ENCODE measurements at regions not wholly inside any gene's neighbourhood (a gene's known extent, or its start where the extent isn't known, plus 50 kb on each side); places are given as distances from the start of the nearest gene placed in this dataset.

- H3K9me3 ChIP-seq: no peaks in the 10 kb centered on the region
- TF ChIP-seq CTCF (IDR thresholded peaks at IDR 0.05) (no peak), POLR2AphosphoS5 (IDR thresholded peaks at IDR 0.05; ENCODE audit: insufficient read depth in 1 of 2, low read depth in 1 of 2) (no peak), POLR2A (IDR thresholded peaks at IDR 0.05) (no peak)
- no peak for DNase-seq (ENCODE audit: extremely low spot score in 2 of 2)
- H3K4me3 ChIP-seq: no peak overlapping the region
- intact Hi-C loops (cut with DNase I): loop anchor here (5.0 kb wide), 1 partner anchor 861 kb away; no protein-coding TSS in a partner anchor
- H3K4me1 ChIP-seq: no peaks in the 10 kb centered on the region
- no peaks in the 10 kb centered on the region for H3K27me3 ChIP-seq
- no peak overlapping the region for H3K27ac ChIP-seq
- no peaks in the 10 kb centered on the region for H3K36me3 ChIP-seq
These were observed 171.8 kb upstream of the PROK2 start for GRCh38 chr3:71956716-71957115.

- DNase-seq (ENCODE audit: extremely low spot score in 2 of 2): no peak
- H3K4me1 ChIP-seq: no peaks in the 10 kb centered on the region
- TF ChIP-seq CTCF (IDR thresholded peaks at IDR 0.05) (no peak), POLR2AphosphoS5 (IDR thresholded peaks at IDR 0.05; ENCODE audit: insufficient read depth in 1 of 2, low read depth in 1 of 2) (no peak), POLR2A (IDR thresholded peaks at IDR 0.05) (no peak)
- no peaks in the 10 kb centered on the region for H3K27me3 ChIP-seq
- H3K27ac ChIP-seq: no peak overlapping the region
- H3K4me3 ChIP-seq: no peak overlapping the region
- intact Hi-C loops (cut with DNase I): loop anchor here (5.0 kb wide), 1 partner anchor 861 kb away; no protein-coding TSS in a partner anchor
- no peaks in the 10 kb centered on the region for H3K9me3 ChIP-seq
- H3K36me3 ChIP-seq: no peaks in the 10 kb centered on the region
These were observed 171.1 kb upstream of the PROK2 start for GRCh38 chr3:71956069-71956340.

GRCh38 chr3:71955240-71956068 lies 170.5 kb upstream of the PROK2 start:
- Histone ChIP-seq H3K27ac (no peak overlapping the region), H3K9me3 (no peaks in the 10 kb centered on the region), H3K27me3 (no peaks in the 10 kb centered on the region), H3K36me3 (no peaks in the 10 kb centered on the region), H3K4me1 (no peaks in the 10 kb centered on the region), H3K4me3 (no peak overlapping the region)
- DNase-seq (ENCODE audit: extremely low spot score in 2 of 2): no peak
- intact Hi-C loops (cut with DNase I): loop anchor here (5.0 kb wide), 1 partner anchor 862 kb away; no protein-coding TSS in a partner anchor
- TF ChIP-seq CTCF (IDR thresholded peaks at IDR 0.05) (peak in 2 of 3 experiments; percentile 68 to 75), POLR2AphosphoS5 (IDR thresholded peaks at IDR 0.05; ENCODE audit: insufficient read depth in 1 of 2, low read depth in 1 of 2) (no peak)

DNA sequence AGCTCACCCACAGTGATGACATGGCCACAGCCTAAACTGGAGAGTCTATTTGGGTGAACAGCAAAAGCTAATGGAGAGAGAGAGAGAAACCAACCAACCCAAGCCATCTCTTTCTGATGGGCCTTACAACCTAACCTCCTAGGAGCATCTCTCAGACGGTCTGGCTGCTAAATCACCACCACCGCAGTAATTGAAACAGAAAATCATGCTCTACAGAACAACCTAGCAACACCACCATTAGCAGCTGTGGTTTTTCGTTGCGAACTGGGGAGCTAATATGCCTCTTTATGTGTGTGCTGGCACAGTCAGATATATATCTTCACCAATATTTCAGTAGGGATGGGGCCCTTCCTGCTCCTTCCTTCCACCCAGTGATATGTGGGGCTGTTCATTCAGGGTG lies 166.9 kb upstream of the PROK2 start:
- intact Hi-C loops (cut with DNase I): no loop called here
- Histone ChIP-seq H3K9me3 (no peaks in the 10 kb centered on the region), H3K36me3 (no peaks in the 10 kb centered on the region), H3K4me3 (no peak overlapping the region), H3K27me3 (no peaks in the 10 kb centered on the region), H3K4me1 (no peaks in the 10 kb centered on the region), H3K27ac (no peak overlapping the region)
- DNase-seq (ENCODE audit: extremely low spot score in 2 of 2): no peak
- no peak for TF ChIP-seq POLR2A (IDR thresholded peaks at IDR 0.05)
- TF ChIP-seq POLR2AphosphoS5 (IDR thresholded peaks at IDR 0.05; ENCODE audit: insufficient read depth in 1 of 2, low read depth in 1 of 2): no peak
- no peak for TF ChIP-seq CTCF (IDR thresholded peaks at IDR 0.05)

GRCh38 chr3:71951361-71951760 lies 166.4 kb upstream of the PROK2 start:
- intact Hi-C loops (cut with DNase I): no loop called here
- no peaks in the 10 kb centered on the region for H3K4me1 ChIP-seq
- TF ChIP-seq CTCF (IDR thresholded peaks at IDR 0.05): no peak
- no peak for TF ChIP-seq POLR2A (IDR thresholded peaks at IDR 0.05)
- TF ChIP-seq POLR2AphosphoS5 (IDR thresholded peaks at IDR 0.05; ENCODE audit: insufficient read depth in 1 of 2, low read depth in 1 of 2): no peak
- H3K27ac ChIP-seq: no peak overlapping the region
- no peaks in the 10 kb centered on the region for H3K9me3 ChIP-seq
- DNase-seq (ENCODE audit: extremely low spot score in 2 of 2): no peak
- H3K36me3 ChIP-seq: no peaks in the 10 kb centered on the region
- no peak overlapping the region for H3K4me3 ChIP-seq
- no peaks in the 10 kb centered on the region for H3K27me3 ChIP-seq

Measured in vagina (tissue), 2 donors.